ENCODE measurements at regions not wholly inside any gene's neighbourhood (a gene's known extent, or its start where the extent isn't known, plus 50 kb on each side); places are given as distances from the start of the nearest gene placed in this dataset.

DNA sequence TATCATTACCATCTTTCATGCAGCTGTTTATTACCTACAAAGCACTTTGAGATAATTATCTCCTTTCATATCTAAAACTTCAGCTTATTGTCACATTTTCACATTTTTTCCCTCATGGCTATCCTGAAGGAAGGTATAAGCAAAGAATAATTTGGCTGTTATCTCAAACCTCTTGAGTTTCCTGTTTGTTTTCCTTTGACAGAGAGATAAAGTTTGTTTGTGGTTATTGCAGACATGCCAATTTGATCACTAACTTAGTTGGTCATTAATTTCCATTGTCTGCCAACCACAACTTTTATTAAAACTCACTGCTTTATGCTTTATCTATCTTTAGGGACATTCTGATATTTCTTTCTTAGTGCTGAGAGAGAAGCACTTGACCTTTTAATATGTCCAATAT lies 89.8 kb upstream of the SPANXB1 start:
- Histone ChIP-seq H4K20me1 (ENCODE audit: insufficient read depth, low read length) (no peaks in the 10 kb centered on the region), H3K4me3 (ENCODE audit: low read depth, low read length, poor library complexity, severe bottlenecking) (no peak overlapping the region), H3K36me3 (ENCODE audit: insufficient read depth, low read length) (no peaks in the 10 kb centered on the region), H3K27ac (ENCODE audit: low read depth, low read length, poor library complexity, severe bottlenecking) (no peak overlapping the region), H3K9me2 (ENCODE audit: insufficient read depth, low read length) (no peaks in the 10 kb centered on the region), H3K4me1 (ENCODE audit: insufficient read depth, low read length, poor library complexity, severe bottlenecking) (no peaks in the 10 kb centered on the region), H3K9me3 (ENCODE audit: low read length) (no peaks in the 10 kb centered on the region), H2AFZ (ENCODE audit: low read length) (no peak overlapping the region), H3K4me2 (ENCODE audit: low read length) (no peak overlapping the region), H3K79me2 (ENCODE audit: insufficient read depth, low read depth, low read length) (no peaks in the 10 kb centered on the region)
- DNase-seq (ENCODE audit: low spot score) = no peak
- ChIA-PET POLR2A (no interaction called here), CTCF (ENCODE audit: unreplicated experiment) (no interaction called here)
- TF ChIP-seq, protein P1, sequence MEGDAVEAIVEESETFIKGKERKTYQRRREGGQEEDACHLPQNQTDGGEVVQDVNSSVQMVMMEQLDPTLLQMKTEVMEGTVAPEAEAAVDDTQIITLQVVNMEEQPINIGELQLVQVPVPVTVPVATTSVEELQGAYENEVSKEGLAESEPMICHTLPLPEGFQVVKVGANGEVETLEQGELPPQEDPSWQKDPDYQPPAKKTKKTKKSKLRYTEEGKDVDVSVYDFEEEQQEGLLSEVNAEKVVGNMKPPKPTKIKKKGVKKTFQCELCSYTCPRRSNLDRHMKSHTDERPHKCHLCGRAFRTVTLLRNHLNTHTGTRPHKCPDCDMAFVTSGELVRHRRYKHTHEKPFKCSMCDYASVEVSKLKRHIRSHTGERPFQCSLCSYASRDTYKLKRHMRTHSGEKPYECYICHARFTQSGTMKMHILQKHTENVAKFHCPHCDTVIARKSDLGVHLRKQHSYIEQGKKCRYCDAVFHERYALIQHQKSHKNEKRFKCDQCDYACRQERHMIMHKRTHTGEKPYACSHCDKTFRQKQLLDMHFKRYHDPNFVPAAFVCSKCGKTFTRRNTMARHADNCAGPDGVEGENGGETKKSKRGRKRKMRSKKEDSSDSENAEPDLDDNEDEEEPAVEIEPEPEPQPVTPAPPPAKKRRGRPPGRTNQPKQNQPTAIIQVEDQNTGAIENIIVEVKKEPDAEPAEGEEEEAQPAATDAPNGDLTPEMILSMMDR (conservative IDR thresholded peaks at IDR 0.05; ENCODE audit: low read length) = no peak
- TF ChIP-seq EZH2phosphoT487 (IDR thresholded peaks at IDR 0.05; ENCODE audit: borderline replicate concordance, low read depth, low read length) = no peak
- BruUV-seq (replicated peaks) = no TSS peak
- intact Hi-C loops (cut with micrococcal nuclease; ENCODE audit: unreplicated experiment) = no loop called here

DNA sequence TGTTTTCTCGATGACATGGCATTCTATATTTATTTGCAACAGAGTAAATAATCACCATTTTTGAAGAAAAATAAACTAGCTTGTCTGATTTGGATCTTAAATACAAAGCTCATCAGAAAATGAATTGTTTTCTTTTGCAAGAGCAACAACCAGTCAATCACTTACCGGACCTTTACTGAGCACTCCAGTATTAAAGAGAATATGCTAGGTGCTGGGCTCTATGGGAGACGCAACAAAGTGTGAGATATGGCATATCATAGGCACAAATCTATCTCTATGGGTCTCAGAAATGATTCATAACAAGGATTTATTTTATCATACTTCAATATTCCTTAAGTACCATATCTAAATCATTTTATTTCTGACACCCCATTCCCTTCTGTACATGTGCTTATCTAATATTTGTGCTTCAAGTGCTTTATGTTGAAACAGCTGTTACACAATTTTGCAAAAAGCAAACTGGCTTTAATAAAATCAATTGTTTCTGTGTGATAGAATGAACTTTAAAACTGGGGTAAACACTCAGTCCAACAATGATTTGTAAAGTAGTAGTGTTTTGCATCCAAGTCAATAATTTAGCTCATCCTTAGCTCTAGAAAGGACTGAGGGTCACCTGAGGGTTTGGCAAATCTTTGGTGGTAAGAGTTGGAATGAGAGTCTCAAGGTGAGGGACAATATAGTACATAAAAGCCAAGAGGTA lies 88.4 kb upstream of the SPANXB1 start:
- Histone ChIP-seq H3K9me2 (ENCODE audit: insufficient read depth, low read length) (no peaks in the 10 kb centered on the region), H4K20me1 (ENCODE audit: insufficient read depth, low read length) (no peaks in the 10 kb centered on the region), H3K79me2 (ENCODE audit: insufficient read depth, low read depth, low read length) (no peaks in the 10 kb centered on the region), H3K9me3 (ENCODE audit: low read length) (no peaks in the 10 kb centered on the region), H3K27ac (ENCODE audit: low read depth, low read length, poor library complexity, severe bottlenecking) (no peak overlapping the region), H3K4me3 (ENCODE audit: low read depth, low read length, poor library complexity, severe bottlenecking) (no peak overlapping the region), H3K4me2 (ENCODE audit: low read length) (no peak overlapping the region), H3K4me1 (ENCODE audit: insufficient read depth, low read length, poor library complexity, severe bottlenecking) (no peaks in the 10 kb centered on the region), H3K36me3 (ENCODE audit: insufficient read depth, low read length) (no peaks in the 10 kb centered on the region), H2AFZ (ENCODE audit: low read length) (no peak overlapping the region)
- POLR2A ChIA-PET = no interaction called here
- no TSS peak for BruUV-seq (replicated peaks)
- no peak for DNase-seq (ENCODE audit: low spot score)
- TF ChIP-seq EZH2phosphoT487 (IDR thresholded peaks at IDR 0.05; ENCODE audit: borderline replicate concordance, low read depth, low read length) = no peak
- TF ChIP-seq, protein P1 (conservative IDR thresholded peaks at IDR 0.05; ENCODE audit: low read length) = no peak
- intact Hi-C loops (cut with micrococcal nuclease; ENCODE audit: unreplicated experiment) = no loop called here
- CTCF ChIA-PET (ENCODE audit: unreplicated experiment) = no interaction called here

DNA sequence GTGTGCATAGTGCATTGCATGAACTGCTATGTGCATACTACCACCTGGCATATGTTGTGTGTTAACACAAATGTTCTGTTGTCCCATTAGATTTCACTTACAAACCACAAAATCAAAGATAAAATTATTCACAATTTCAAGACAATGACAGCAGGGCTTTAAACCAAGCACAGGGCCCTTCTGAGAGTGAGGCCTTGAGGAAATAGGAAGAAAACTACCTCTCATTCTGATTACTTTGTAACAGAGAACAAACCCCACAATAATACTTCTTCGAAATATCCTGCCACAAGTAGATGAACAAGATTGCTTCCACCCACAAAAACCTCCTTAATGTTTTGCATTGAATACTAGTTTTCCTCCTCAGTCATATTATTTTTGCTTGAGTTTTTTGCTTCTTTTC lies 85.5 kb upstream of the SPANXB1 start:
- BruUV-seq (replicated peaks) = no TSS peak
- intact Hi-C loops (cut with micrococcal nuclease; ENCODE audit: unreplicated experiment) = loop anchor here (5.0 kb wide), 1 partner anchor 95 kb away; no protein-coding TSS in a partner anchor
- Histone ChIP-seq H3K4me3 (ENCODE audit: low read depth, low read length, poor library complexity, severe bottlenecking) (no peak overlapping the region), H3K4me2 (ENCODE audit: low read length) (no peak overlapping the region), H3K4me1 (ENCODE audit: insufficient read depth, low read length, poor library complexity, severe bottlenecking) (no peaks in the 10 kb centered on the region), H3K36me3 (ENCODE audit: insufficient read depth, low read length) (no peaks in the 10 kb centered on the region), H2AFZ (ENCODE audit: low read length) (no peak overlapping the region), H3K9me2 (ENCODE audit: insufficient read depth, low read length) (no peaks in the 10 kb centered on the region), H3K27ac (ENCODE audit: low read depth, low read length, poor library complexity, severe bottlenecking) (no peak overlapping the region), H4K20me1 (ENCODE audit: insufficient read depth, low read length) (no peaks in the 10 kb centered on the region), H3K9me3 (ENCODE audit: low read length) (no peaks in the 10 kb centered on the region), H3K79me2 (ENCODE audit: insufficient read depth, low read depth, low read length) (no peaks in the 10 kb centered on the region)
- no peak for DNase-seq (ENCODE audit: low spot score)
- TF ChIP-seq EZH2phosphoT487 (IDR thresholded peaks at IDR 0.05; ENCODE audit: borderline replicate concordance, low read depth, low read length) = no peak
- TF ChIP-seq, protein P1 (conservative IDR thresholded peaks at IDR 0.05; ENCODE audit: low read length) = no peak
- ChIA-PET CTCF (ENCODE audit: unreplicated experiment) (no interaction called here), POLR2A (no interaction called here)

Data from OCI-LY7 (cell line).